GM21619 (cell line): ENCODE measurements at regions not wholly inside any gene's neighbourhood (a gene's known extent, or its start where the extent isn't known, plus 50 kb on each side); places are given as distances from the start of the nearest gene placed in this dataset.

Experiments
- ATAC-seq: cut with Tn5 transposase; IDR thresholded peaks from one replicate; pipeline ENCODE4 v1.9.1; 2021; ENCODE audit not compliant: unreplicated experiment

DNA sequence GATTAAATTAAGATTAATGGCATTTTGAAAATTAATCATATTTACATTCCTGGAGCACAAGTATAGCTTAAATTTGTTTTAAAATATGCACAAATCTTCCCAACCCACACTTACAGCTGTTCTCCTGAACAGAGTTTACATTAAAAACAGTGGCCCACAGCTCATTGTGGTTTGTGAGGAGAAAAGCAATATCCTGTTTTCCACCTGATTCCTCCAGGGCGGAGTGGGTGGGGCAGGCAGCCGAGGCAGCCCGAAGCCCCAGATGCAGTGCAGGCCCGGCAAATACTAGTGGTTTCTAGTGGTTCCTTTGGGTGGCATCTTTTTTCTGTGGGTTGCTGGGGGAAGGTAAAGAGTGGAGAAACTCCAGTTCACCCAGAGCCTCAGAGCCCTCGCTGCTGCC lies 280.8 kb downstream of the ARHGAP12 start:
- no peak for ATAC-seq

DNA sequence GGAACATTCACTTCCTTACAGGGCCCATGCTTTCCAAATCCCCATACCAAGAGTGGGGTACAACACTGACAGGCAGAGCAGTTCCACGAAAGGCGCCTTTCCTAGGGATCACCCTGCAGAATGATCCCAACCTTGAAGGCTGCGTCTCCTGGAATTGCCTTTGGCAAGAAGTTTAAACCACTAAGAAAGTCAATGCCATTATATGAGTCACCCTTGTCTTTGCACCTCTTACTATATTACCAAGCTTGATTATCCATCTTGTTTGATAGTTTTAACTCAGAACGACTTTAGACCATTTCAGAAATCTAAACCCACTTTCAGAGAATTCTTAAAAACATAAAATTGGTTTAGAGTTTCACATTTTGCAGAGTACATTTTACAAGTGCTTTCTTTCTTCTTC lies 282.1 kb downstream of the ARHGAP12 start:
- ATAC-seq, result no peak

- no peak for ATAC-seq
Measured at GRCh38 chr10:31645786-31646185, 282.8 kb downstream of the ARHGAP12 start.

- ATAC-seq, result no peak
Measured at GRCh38 chr10:31644931-31645633, 283.5 kb downstream of the ARHGAP12 start.

DNA sequence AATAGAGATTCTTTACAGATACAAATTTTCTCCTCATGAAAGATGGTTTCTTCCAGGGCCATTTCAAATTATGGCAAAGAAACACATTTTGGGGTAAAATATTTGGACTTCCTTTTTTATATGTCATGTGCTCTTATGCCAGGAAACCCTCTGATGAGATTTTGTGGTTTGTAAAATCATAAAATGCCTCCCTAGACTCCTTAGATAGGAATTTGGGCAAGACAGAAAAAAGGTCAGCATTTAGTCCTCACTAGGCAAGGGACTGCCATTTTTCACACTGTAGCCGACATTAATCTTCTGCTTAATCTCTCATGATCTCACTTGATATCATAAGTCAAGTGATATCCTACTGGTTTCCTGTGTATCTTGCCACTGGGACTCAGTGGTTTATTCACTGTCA lies 286.4 kb downstream of the ARHGAP12 start:
- ATAC-seq, result no peak

- ATAC-seq, result no peak
Measured at GRCh38 chr10:31635415-31636065, 293.1 kb downstream of the ARHGAP12 start.

- no peak for ATAC-seq
Measured at GRCh38 chr10:31635009-31635408, 293.6 kb downstream of the ARHGAP12 start.

DNA sequence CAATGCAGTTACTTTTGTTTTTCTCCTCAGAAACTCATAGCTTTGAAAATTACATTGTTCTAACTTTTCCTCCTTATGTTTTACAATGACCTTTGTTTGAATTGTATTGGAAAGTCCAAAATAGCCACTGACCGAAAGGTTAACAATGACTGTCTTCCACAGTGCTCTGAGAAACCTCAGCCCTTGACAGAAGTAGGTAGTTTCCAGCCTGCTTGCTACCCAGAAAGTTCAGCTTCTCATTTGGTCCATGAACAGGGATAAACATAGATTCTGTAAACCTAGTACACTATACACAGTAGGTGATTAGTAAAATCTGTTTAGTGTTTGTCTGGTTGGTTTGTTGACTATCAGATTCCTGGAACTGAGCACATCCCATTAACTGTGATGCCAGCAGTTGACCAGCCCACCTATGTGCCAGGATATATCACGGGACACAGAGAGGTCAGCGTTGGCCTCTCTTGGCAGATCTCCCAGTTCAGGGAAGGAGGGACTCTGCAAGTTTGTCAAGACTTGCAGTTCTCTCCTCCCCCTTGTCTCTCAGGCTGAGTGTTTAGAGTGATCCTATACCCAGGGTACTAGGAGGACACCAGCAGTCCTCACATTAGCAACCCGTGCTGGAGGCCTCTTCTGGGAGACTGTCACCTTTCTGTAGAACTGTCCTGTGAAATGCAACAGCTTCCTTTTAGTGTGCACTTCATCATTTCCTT lies 297.6 kb downstream of the ARHGAP12 start:
- ATAC-seq, result no peak

DNA sequence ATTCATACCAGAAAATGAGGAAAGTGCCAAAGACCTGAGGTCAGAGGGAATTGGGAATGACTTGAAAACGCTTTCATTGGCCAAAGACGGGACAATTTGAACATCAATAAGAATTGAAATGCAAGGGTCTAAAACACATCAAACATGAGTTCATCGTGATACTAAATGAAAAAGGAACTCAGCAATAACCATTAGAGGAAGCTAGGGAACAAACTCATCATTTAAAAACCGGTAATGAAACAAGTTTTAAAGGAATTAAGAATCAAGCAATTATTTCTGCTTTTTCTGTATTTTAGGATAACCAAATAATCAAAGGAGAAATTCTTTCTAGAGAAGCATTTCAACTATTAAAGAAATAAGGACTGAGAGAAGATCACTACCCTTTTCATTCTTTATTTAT lies 303.1 kb downstream of the ARHGAP12 start:
- no peak for ATAC-seq

DNA sequence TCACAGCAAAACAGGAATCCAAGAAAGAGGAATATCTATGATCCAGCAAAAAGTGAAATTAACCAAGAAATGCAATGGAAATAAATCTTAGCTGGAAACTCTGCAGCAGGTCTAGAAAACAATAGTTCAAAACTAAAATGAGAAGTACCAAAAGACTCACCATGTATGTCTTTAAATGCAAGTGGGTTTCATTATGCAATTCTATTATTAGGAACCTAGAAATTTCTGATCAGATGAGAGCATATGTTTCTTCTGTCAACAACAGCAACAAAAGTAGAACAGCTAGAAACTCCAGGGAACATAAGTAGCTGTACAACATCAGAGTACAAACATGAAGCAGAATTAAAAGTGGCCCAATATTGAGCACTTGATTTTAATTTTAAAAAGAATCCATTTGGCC lies 304.0 kb downstream of the ARHGAP12 start:
- no peak for ATAC-seq

- ATAC-seq, result no peak
Measured at GRCh38 chr10:31623947-31624346, 304.7 kb downstream of the ARHGAP12 start.

DNA sequence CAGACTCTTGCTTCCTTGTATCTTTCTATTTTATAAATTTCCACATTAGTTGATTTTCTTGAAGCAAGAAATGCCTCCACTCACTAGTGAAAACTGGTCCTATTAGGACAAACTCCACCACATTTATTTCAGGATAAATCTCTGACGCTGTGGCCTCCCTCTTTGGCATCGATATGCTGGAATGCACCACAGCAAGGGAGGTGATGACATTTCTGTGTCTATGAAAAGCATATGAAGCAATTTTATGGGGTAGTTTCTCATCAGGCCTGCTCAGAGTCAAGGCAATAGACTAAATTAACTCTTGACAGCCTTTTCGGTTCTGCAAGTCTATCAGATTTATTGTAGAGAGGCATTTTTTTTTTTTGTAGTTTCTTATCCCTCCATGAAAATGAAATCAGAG lies 304.4 kb downstream of the ZEB1 start:
- no peak for ATAC-seq

DNA sequence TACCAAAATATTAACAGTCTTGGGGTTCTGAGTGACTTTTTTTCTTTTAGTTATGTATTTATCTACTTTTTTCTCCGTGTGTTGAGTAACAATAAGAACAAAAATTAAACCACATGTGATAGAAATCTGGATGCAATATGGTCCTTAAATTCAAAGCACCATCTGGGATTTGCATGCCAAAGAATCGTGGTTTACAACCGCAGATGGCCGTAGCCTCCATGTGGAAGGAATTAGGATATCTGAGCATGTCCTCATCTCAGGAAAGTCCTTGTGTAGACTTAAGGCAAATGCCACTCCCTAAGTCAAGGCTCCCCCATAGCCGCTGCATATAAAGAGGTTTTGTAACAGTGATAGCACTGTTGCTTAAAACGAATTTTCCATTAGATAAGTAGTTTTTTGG lies 304.0 kb downstream of the ZEB1 start:
- ATAC-seq, result no peak

DNA sequence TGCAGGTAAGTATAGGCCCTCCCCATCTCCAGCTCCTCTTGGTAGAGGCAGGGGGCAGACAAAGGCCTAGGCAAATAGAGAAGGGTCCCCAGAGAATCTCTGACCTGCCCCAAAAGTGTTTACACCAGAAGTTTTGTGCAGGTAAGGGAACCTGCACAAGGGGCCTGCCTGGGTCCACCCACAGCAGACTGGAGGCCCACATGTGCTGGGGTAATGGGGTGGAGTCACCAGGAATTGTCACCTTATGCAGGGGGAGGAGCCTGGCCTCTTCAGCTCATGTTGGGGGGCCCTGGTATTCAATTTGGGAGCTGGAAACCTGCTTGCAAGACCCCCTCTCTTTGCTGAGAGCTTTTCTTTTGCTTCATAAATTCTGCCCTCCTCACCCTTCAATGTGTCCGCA lies 302.7 kb downstream of the ZEB1 start:
- ATAC-seq, result no peak

- no peak for ATAC-seq
Measured at GRCh38 chr10:31620226-31621151, 301.5 kb downstream of the ZEB1 start.

DNA sequence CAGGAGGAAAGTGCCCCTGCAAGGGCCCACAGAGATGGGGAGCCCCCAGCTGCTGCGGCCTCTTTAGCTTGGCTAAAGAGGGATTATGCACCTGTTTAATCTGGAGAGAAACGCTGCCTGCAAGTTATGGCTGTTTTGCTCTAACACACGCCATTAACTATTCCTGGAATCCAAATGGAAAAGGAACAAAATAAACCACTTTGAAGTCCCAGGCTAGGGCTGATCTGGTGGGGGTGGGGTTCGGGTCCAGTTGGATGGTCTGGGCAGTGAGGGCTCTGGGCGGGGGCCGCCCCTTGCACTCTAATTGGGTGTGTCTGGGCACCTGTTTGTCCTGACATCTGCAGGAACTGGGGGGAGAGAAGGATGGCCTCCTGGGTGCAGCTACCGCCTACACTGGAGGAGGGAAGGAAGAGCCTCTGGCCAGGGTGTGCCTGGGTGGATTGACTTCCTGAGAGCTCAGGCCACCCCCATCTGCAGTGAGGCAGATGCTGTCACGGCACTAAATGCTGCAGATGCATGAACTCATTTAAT lies 300.6 kb downstream of the ZEB1 start:
- ATAC-seq, result no peak

DNA sequence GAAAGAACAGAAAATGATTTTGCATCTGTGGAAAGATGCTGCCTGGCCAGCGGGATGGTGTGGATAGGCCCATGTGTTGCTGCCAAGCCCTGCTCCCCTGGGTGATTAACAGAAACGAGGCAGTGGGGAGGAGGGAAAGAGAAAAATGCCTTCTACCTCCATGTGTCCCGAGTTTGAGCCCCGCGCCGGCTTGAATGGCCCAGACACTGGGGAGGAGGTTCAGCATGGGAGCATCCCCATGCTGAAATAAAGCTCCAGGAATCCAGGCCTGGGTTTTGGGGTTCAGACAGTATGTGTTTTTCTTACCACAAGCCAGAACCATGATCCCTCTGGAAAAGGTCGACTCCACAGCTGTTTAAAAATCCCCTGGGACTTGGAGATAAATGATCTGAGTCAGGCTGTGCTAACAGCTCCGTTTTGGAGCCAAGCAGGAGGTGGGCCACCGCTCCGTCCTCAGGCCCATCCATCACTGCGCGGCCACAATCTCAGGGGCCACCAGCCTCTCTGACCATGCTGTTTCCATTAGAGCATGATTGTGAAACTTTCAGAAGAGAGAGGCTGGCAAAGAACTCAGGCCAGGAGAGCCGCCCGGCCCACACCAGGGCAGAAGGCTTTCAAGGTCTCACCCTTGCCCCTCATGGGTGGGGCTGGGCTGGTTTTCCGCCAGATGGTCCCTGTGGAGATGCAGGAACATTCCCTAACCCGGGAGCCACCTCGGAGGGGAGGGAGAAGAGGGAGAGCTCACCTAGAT lies 299.7 kb downstream of the ZEB1 start:
- ATAC-seq, result no peak

- no peak for ATAC-seq
Measured at GRCh38 chr10:31617757-31618156, 298.7 kb downstream of the ZEB1 start.

DNA sequence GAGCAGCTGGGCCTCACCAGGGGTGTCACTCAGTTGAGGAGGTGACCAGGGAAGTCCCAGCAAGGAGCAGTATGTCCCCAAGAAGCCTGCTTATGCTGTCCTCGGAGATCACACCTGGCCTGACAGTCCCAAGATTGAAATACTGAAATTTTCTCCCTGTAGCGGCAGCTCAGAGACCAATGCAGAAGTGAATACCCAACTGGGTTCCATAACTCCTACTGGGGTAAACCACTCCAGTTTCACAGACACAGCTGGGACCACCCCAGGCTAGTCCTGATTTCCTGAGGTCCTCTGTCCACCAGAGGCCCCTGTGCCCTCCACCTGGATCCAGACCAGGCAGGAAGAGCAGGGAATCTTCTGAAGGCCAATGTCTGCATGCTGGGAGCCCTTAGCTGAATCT lies 298.1 kb downstream of the ZEB1 start:
- no peak for ATAC-seq

DNA sequence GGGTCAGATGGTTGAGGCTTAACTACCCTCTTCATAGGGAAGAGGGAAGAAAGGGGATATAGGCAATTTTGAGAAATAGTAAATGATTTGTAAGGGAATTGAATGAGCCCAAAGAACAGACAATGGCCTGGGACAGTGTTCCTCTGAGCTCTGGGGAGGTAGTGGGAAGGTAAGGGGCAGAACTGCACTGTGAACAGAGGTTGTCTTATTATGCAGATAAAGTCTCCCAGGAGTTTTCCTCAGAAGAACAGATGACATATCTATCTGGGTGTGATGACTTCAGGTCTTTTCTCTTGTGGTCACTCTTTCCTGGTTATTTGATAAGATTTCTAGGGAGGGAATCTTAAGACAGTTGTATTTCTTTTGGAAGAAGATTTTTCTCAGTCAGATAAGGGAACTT lies 296.1 kb downstream of the ZEB1 start:
- ATAC-seq, result no peak
